D341Med (cell line): ENCODE measurements at regions not wholly inside any gene's neighbourhood (a gene's known extent, or its start where the extent isn't known, plus 50 kb on each side); places are given as distances from the start of the nearest gene placed in this dataset.

Experiments
- DNase-seq: peaks from one replicate; pipeline ENCODE4 v3.0.0; 2012; ENCODE audit warnings: low spot score

- DNase-seq = no peak
These were observed 278.1 kb downstream of the LRATD1 start for GRCh38 chr2:14910654-14911053.

GRCh38 chr2:14915983-14916382, 283.5 kb downstream of the LRATD1 start:
- DNase-seq = no peak

- no peak for DNase-seq
These were observed 291.5 kb downstream of the LRATD1 start for GRCh38 chr2:14923820-14924580.

- no peak for DNase-seq
These were observed 293.0 kb downstream of the LRATD1 start for GRCh38 chr2:14925471-14925870.

GRCh38 chr2:14927021-14927564, 294.6 kb downstream of the LRATD1 start:
- DNase-seq = no peak

GRCh38 chr2:14928056-14928455, 295.5 kb downstream of the LRATD1 start:
- DNase-seq = no peak

- no peak for DNase-seq
These were observed 297.9 kb downstream of the LRATD1 start for GRCh38 chr2:14930441-14930840.

GRCh38 chr2:14932285-14932684, 299.8 kb downstream of the LRATD1 start:
- no peak for DNase-seq

- no peak for DNase-seq
These were observed 301.2 kb downstream of the LRATD1 start for GRCh38 chr2:14933753-14934152.

- DNase-seq = no peak
These were observed 303.9 kb downstream of the LRATD1 start for GRCh38 chr2:14936426-14936825.

GRCh38 chr2:14937336-14937735, 304.8 kb downstream of the LRATD1 start:
- no peak for DNase-seq

- no peak for DNase-seq
These were observed 308.7 kb downstream of the LRATD1 start for GRCh38 chr2:14941151-14941631.

- no peak for DNase-seq
These were observed 310.5 kb downstream of the LRATD1 start for GRCh38 chr2:14942987-14943386.

- peak; percentile 75 for DNase-seq
These were observed 312.2 kb downstream of the LRATD1 start for GRCh38 chr2:14944562-14945346.

GRCh38 chr2:14951569-14952285, 319.2 kb downstream of the LRATD1 start:
- DNase-seq = no peak

- DNase-seq = no peak
These were observed 320.0 kb downstream of the LRATD1 start for GRCh38 chr2:14952400-14952963.

- no peak for DNase-seq
These were observed 328.3 kb downstream of the LRATD1 start for GRCh38 chr2:14960686-14961324.

GRCh38 chr2:14967729-14968128, 335.2 kb downstream of the LRATD1 start:
- no peak for DNase-seq

- no peak for DNase-seq
These were observed 342.9 kb downstream of the LRATD1 start for GRCh38 chr2:14975381-14975780.

- DNase-seq = no peak
These were observed 344.5 kb downstream of the LRATD1 start for GRCh38 chr2:14977021-14977420.

- DNase-seq = no peak
These were observed 346.3 kb downstream of the LRATD1 start for GRCh38 chr2:14978845-14979244.
